ENCODE measurements at regions not wholly inside any gene's neighbourhood (a gene's known extent, or its start where the extent isn't known, plus 50 kb on each side); places are given as distances from the start of the nearest gene placed in this dataset.
"Not testable (repeated sequence)": the region's sequence is repeated elsewhere in the genome, so short reads cannot be mapped to it uniquely, and the experiment has no call there.

- Histone ChIP-seq H3K36me3 (no peaks in the 10 kb centered on the region), H3K4me3 (no peak overlapping the region), H3K27me3 (ENCODE audit: low read depth) (no peaks in the 10 kb centered on the region), H3K4me1 (no peaks in the 10 kb centered on the region), H3K9me3 (no peaks in the 10 kb centered on the region), H3K27ac (no peak overlapping the region)
- intact Hi-C loops (cut with DNase I) = no loop called here
- TF ChIP-seq, protein P1, sequence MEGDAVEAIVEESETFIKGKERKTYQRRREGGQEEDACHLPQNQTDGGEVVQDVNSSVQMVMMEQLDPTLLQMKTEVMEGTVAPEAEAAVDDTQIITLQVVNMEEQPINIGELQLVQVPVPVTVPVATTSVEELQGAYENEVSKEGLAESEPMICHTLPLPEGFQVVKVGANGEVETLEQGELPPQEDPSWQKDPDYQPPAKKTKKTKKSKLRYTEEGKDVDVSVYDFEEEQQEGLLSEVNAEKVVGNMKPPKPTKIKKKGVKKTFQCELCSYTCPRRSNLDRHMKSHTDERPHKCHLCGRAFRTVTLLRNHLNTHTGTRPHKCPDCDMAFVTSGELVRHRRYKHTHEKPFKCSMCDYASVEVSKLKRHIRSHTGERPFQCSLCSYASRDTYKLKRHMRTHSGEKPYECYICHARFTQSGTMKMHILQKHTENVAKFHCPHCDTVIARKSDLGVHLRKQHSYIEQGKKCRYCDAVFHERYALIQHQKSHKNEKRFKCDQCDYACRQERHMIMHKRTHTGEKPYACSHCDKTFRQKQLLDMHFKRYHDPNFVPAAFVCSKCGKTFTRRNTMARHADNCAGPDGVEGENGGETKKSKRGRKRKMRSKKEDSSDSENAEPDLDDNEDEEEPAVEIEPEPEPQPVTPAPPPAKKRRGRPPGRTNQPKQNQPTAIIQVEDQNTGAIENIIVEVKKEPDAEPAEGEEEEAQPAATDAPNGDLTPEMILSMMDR (IDR thresholded peaks at IDR 0.05) = no peak
- ATAC-seq (no peak), DNase-seq (no peak)
Measured at GRCh38 chr10:32179836-32180235, 123.6 kb upstream of the KIF5B start.

- H3K4me1 ChIP-seq; H3K27ac ChIP-seq; DNase-seq; H3K36me3 ChIP-seq; intact Hi-C loops (cut with DNase I); ATAC-seq; H3K9me3 ChIP-seq; H3K4me3 ChIP-seq; H3K27me3 ChIP-seq (ENCODE audit: low read depth): not testable (repeated sequence)
Measured at GRCh38 chr10:32177594-32177993, 121.4 kb upstream of the KIF5B start.

GRCh38 chr10:32175629-32176028 lies 119.4 kb upstream of the KIF5B start:
- H3K9me3 ChIP-seq = no peaks in the 10 kb centered on the region
- no peaks in the 10 kb centered on the region for H3K27me3 ChIP-seq (ENCODE audit: low read depth)
- H3K27ac ChIP-seq = no peak overlapping the region
- H3K36me3 ChIP-seq = no peaks in the 10 kb centered on the region
- no peak overlapping the region for H3K4me3 ChIP-seq
- ATAC-seq (peak; percentile 59 to 74), DNase-seq (no peak)
- intact Hi-C loops (cut with DNase I) = no loop called here
- H3K4me1 ChIP-seq = no peaks in the 10 kb centered on the region
- TF ChIP-seq, protein P1 (IDR thresholded peaks at IDR 0.05) = no peak

DNA sequence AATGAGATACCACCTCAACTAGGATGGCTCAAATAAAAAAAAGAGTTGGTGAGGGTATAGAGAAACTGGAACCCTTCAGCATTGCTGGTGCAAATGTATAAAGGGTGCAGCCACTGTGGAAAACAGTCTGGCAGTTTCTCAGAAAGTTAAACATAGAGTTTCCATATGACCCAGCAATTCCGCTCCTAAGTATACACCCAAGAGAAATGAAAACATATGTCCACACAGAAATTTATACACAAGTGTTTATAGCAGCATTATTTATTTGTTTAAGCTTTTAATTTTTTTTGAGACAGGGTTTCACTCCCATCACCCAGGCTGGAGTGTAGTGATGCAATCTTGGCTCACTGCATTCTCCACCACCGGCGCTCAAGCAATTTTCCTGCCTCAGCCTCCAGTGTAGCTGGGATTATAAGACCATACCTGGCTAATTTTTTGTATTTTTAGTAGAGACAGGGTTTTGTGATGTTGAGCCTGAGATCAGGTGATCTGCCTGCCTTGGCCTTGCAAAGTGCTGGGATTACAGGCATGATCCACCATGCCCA lies 118.2 kb upstream of the KIF5B start:
- DNase-seq = no peak
- Histone ChIP-seq H3K27me3 (ENCODE audit: low read depth) (no peaks in the 10 kb centered on the region), H3K9me3 (no peaks in the 10 kb centered on the region), H3K4me3 (no peak overlapping the region), H3K36me3 (no peaks in the 10 kb centered on the region), H3K4me1 (no peaks in the 10 kb centered on the region), H3K27ac (no peak overlapping the region)
- intact Hi-C loops (cut with DNase I) = no loop called here
- no peak for ATAC-seq
- TF ChIP-seq, protein P1 (IDR thresholded peaks at IDR 0.05) = no peak

DNA sequence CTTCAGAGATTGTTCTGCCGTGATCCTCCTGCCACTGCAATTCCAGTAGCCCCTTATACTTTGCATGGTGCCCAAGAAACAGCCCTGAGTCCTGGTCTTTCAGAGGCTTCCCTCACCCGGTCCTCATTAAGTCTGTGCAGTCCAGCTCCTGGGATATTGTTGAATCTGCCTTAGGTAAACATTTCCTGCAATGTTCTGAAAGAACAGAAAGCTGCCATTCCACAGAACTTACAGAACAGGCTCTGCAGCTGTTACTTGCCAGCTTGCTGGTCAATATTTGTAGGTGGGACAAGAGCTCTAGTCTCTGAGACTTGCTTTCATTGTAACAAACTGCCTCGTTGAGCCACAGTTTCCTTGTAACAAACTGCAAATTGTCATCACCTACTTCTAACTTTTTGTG lies 115.0 kb upstream of the KIF5B start:
- peak; percentile 82 to 93 for ATAC-seq
- no peak for DNase-seq

GRCh38 chr10:32169556-32169955 lies 113.3 kb upstream of the KIF5B start:
- Histone ChIP-seq H3K4me1 (no peaks in the 10 kb centered on the region), H3K27ac (no peak overlapping the region), H3K27me3 (ENCODE audit: low read depth) (no peaks in the 10 kb centered on the region), H3K36me3 (no peaks in the 10 kb centered on the region), H3K4me3 (no peak overlapping the region), H3K9me3 (no peaks in the 10 kb centered on the region)
- TF ChIP-seq, protein P1 (IDR thresholded peaks at IDR 0.05) = no peak
- no peak for ATAC-seq
- intact Hi-C loops (cut with DNase I) = no loop called here
- no peak for DNase-seq

More for the DNA sequence above, 115.0 kb upstream of the KIF5B start:
- H3K27ac ChIP-seq = peak overlapping the region; percentile 38
- H3K9me3 ChIP-seq = no peaks in the 10 kb centered on the region
- TF ChIP-seq, protein P1 (IDR thresholded peaks at IDR 0.05) = no peak
- no peak overlapping the region for H3K4me3 ChIP-seq
- no peaks in the 10 kb centered on the region for H3K4me1 ChIP-seq
- intact Hi-C loops (cut with DNase I) = no loop called here
- no peaks in the 10 kb centered on the region for H3K36me3 ChIP-seq
- H3K27me3 ChIP-seq (ENCODE audit: low read depth) = no peaks in the 10 kb centered on the region
